MCF 10A (cell line): ENCODE measurements at regions not wholly inside any gene's neighbourhood (a gene's known extent, or its start where the extent isn't known, plus 50 kb on each side); places are given as distances from the start of the nearest gene placed in this dataset.

Experiments used
- BruUV-seq: library from RNA; stranded (reverse); fragments of 400-500 nt; replicated peaks from 2 replicates; lab custom pipeline; 2021; lab: Mats Ljungman, UMichigan
- CTCF ChIA-PET: fragments of 300-600 bp; sonication (Branson Sonifier 250); formaldehyde crosslinking; extraction: SDS; loops from one replicate; lab custom pipeline; 2021; ENCODE audit warnings: antibody characterized with exemption, inconsistent platforms; lab: Yijun Ruan, JAX
- POLR2A ChIA-PET: fragments of 300-600, 350-650 bp; sonication (Branson Sonifier 250); formaldehyde crosslinking; extraction: SDS; loops from one replicate; lab custom pipeline; 2020; ENCODE audit warnings: antibody characterized with exemption, inconsistent platforms; lab: Yijun Ruan, JAX
- DNase-seq: peaks from one replicate; pipeline ENCODE4 v3.0.0-alpha.2; 2018; ENCODE audit not compliant: unreplicated experiment
- H3K27ac Mint-ChIP-seq: one replicate; pipeline ENCODE4 v1.8.0; 2022; ENCODE audit warnings: mild to moderate bottlenecking, low read depth, mixed read lengths; ENCODE audit not compliant: unreplicated experiment
- H3K27me3 Mint-ChIP-seq: one replicate; pipeline ENCODE4 v1.8.0; 2022; ENCODE audit warnings: mixed read lengths; ENCODE audit not compliant: insufficient read depth, unreplicated experiment
- H3K36me3 Mint-ChIP-seq: one replicate; pipeline ENCODE4 v1.8.0; 2022; ENCODE audit warnings: mild to moderate bottlenecking, moderate library complexity, mixed read lengths; ENCODE audit not compliant: insufficient read depth, unreplicated experiment
- H3K4me1 Mint-ChIP-seq: one replicate; pipeline ENCODE4 v1.8.0; 2022; ENCODE audit warnings: mixed read lengths; ENCODE audit not compliant: insufficient read depth, unreplicated experiment
- H3K4me3 Mint-ChIP-seq: one replicate; pipeline ENCODE4 v1.8.0; 2022; ENCODE audit warnings: mild to moderate bottlenecking, moderate library complexity, mixed read lengths; ENCODE audit not compliant: unreplicated experiment
- H3K9me3 Mint-ChIP-seq: one replicate; pipeline ENCODE4 v1.8.0; 2022; ENCODE audit warnings: mixed read lengths; ENCODE audit not compliant: unreplicated experiment
- CTCF ChIP-seq: fragments of 200-600 bp; IDR thresholded peaks from one replicate; pipeline ENCODE4 v1.8.0; 2022; ENCODE audit warnings: antibody characterized with exemption, mild to moderate bottlenecking; ENCODE audit not compliant: unreplicated experiment
- intact Hi-C: fragments of 100-400 bp; cut with micrococcal nuclease; formaldehyde crosslinking; loops from 2 replicates; pipeline ENCODE4 v1.14.1; 2022

- CTCF ChIA-PET: interaction anchor here (0.6 kb wide), 1 partner anchor 317 kb away, joined by 3 read pairs; no protein-coding TSS in a partner anchor
- intact Hi-C loops: no loop called here
These were observed 98.7 kb upstream of the PMEPA1 start for GRCh38 chr20:57808264-57809070.

GRCh38 chr20:57807401-57808263 lies 97.8 kb upstream of the PMEPA1 start:
- intact Hi-C loops: no loop called here
- no peaks in the 10 kb centered on the region for H3K9me3 Mint-ChIP-seq
- ChIA-PET CTCF (no interaction called here), POLR2A (interaction anchor here (0.7 kb wide), 1 partner anchor 97 kb away, joined by 3 read pairs; no protein-coding TSS in a partner anchor)
- H3K27ac Mint-ChIP-seq: no peak overlapping the region
- no TSS peak for BruUV-seq
- H3K4me3 Mint-ChIP-seq: no peak overlapping the region
- peaks cover 12% of the 10 kb centered on the region for H3K27me3 Mint-ChIP-seq
- H3K36me3 Mint-ChIP-seq: no peaks in the 10 kb centered on the region
- H3K4me1 Mint-ChIP-seq: peaks cover 18% of the 10 kb centered on the region
- TF ChIP-seq CTCF: no peak
- DNase-seq: no peak

More at GRCh38 chr20:57808264-57809070, 98.7 kb upstream of the PMEPA1 start:
- Mint-ChIP-seq H3K9me3 (no peaks in the 10 kb centered on the region), H3K27ac (no peak overlapping the region), H3K27me3 (peaks cover 12% of the 10 kb centered on the region), H3K36me3 (no peaks in the 10 kb centered on the region), H3K4me3 (no peak overlapping the region), H3K4me1 (peaks cover 18% of the 10 kb centered on the region)
- TF ChIP-seq CTCF: no peak
- POLR2A ChIA-PET: interaction anchor here (0.7 kb wide), 1 partner anchor 98 kb away, joined by 3 read pairs; no protein-coding TSS in a partner anchor
- no TSS peak for BruUV-seq
- no peak for DNase-seq

- peaks cover 18% of the 10 kb centered on the region for H3K4me1 Mint-ChIP-seq
These were observed 97.2 kb upstream of the PMEPA1 start for GRCh38 chr20:57806975-57807374.

More at GRCh38 chr20:57806975-57807374, 97.2 kb upstream of the PMEPA1 start:
- no peak for DNase-seq
- Mint-ChIP-seq H3K36me3 (no peaks in the 10 kb centered on the region), H3K9me3 (no peaks in the 10 kb centered on the region), H3K27me3 (peaks cover 12% of the 10 kb centered on the region), H3K27ac (no peak overlapping the region), H3K4me3 (no peak overlapping the region)
- no TSS peak for BruUV-seq
- intact Hi-C loops: no loop called here
- no peak for TF ChIP-seq CTCF
- CTCF ChIA-PET: no interaction called here
- POLR2A ChIA-PET: no interaction called here
